Lower leg skin (tissue), 3 donors: ENCODE measurements at regions not wholly inside any gene's neighbourhood (a gene's known extent, or its start where the extent isn't known, plus 50 kb on each side); places are given as distances from the start of the nearest gene placed in this dataset.

Source experiments
- CTCF ChIP-seq, 3 donors: fragments of 450-650 bp; IDR thresholded peaks; one replicate each; pipeline ENCODE4 v1.5.1; 2016; ENCODE audit warnings: antibody characterized with exemption in 3 of 3, mild to moderate bottlenecking in 3 of 3, moderate library complexity in 2 of 3
- POLR2A ChIP-seq, 2 donors: fragments of 450-650 bp; IDR thresholded peaks; one replicate each; pipeline ENCODE4 v1.6.1; 2016 to 2017; ENCODE audit warnings: antibody characterized with exemption in 2 of 2, mild to moderate bottlenecking in 1 of 2, moderate library complexity in 1 of 2

- TF ChIP-seq CTCF (IDR thresholded peaks at IDR 0.05) (no peak), POLR2A (IDR thresholded peaks at IDR 0.05) (no peak)
These were observed 82.4 kb upstream of the SELENOP start for GRCh38 chr5:42894057-42894456.
